Osteocyte (in vitro differentiated cells): ENCODE measurements at regions not wholly inside any gene's neighbourhood (a gene's known extent, or its start where the extent isn't known, plus 50 kb on each side); places are given as distances from the start of the nearest gene placed in this dataset.

Experiments used
- DNase-seq: peaks from one replicate; pipeline ENCODE4 v3.0.0; 2021; ENCODE audit warnings: mixed read lengths; ENCODE audit not compliant: unreplicated experiment; ENCODE audit errors: extremely low spot score
- H3K27ac Mint-ChIP-seq: one replicate; pipeline ENCODE4 v1.8.0; 2021; ENCODE audit warnings: mild to moderate bottlenecking, mixed read lengths; ENCODE audit not compliant: unreplicated experiment
- H3K27me3 Mint-ChIP-seq: one replicate; pipeline ENCODE4 v1.8.0; 2021; ENCODE audit warnings: mixed read lengths; ENCODE audit not compliant: unreplicated experiment
- H3K36me3 Mint-ChIP-seq: one replicate; pipeline ENCODE4 v1.8.0; 2021; ENCODE audit warnings: mixed read lengths; ENCODE audit not compliant: unreplicated experiment
- H3K4me1 Mint-ChIP-seq: one replicate; pipeline ENCODE4 v1.8.0; 2021; ENCODE audit warnings: mixed read lengths; ENCODE audit not compliant: unreplicated experiment
- H3K4me3 Mint-ChIP-seq: one replicate; pipeline ENCODE4 v1.8.0; 2021; ENCODE audit warnings: mild to moderate bottlenecking, moderate library complexity, mixed read lengths; ENCODE audit not compliant: unreplicated experiment
- H3K9me3 Mint-ChIP-seq: one replicate; pipeline ENCODE4 v1.8.0; 2021; ENCODE audit warnings: mixed read lengths; ENCODE audit not compliant: unreplicated experiment
- TF ChIP-seq, protein P1 (sequence below): fragments of 200-600 bp; sonication (generic); IDR thresholded peaks from 2 replicates; pipeline ENCODE4 v1.5.0; 2021; ENCODE audit warnings: antibody characterized with exemption, mild to moderate bottlenecking, moderate library complexity

DNA sequence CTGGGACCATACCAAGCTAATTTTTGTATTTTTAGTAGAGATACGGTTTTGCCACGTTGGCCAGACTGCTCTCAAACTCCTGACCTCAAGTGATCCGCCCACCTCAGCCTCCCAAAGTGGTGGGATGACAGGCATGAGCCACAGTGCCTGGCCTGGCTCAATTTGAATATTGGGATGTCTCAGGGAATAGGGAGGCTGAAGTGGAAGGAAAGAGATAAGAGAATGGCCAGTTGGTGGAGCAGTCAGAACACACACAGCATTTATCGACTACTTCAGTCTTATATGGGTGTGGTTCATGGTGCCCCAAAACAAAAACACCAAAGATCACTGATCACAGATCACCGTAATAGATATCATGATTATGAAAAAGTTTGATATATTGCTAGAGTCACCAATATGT is 144.4 kb downstream of the GMNC start:
- DNase-seq = no peak
- Mint-ChIP-seq H3K27ac (peak overlapping the region; percentile 95), H3K9me3 (peaks cover 5% of the 10 kb centered on the region), H3K4me3 (peak overlapping the region; percentile 58), H3K27me3 (no peaks in the 10 kb centered on the region), H3K4me1 (peaks cover 85% of the 10 kb centered on the region), H3K36me3 (peaks cover under 1% of the 10 kb centered on the region)
- TF ChIP-seq, protein P1, sequence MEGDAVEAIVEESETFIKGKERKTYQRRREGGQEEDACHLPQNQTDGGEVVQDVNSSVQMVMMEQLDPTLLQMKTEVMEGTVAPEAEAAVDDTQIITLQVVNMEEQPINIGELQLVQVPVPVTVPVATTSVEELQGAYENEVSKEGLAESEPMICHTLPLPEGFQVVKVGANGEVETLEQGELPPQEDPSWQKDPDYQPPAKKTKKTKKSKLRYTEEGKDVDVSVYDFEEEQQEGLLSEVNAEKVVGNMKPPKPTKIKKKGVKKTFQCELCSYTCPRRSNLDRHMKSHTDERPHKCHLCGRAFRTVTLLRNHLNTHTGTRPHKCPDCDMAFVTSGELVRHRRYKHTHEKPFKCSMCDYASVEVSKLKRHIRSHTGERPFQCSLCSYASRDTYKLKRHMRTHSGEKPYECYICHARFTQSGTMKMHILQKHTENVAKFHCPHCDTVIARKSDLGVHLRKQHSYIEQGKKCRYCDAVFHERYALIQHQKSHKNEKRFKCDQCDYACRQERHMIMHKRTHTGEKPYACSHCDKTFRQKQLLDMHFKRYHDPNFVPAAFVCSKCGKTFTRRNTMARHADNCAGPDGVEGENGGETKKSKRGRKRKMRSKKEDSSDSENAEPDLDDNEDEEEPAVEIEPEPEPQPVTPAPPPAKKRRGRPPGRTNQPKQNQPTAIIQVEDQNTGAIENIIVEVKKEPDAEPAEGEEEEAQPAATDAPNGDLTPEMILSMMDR = peak; percentile 53

GRCh38 chr3:190716961-190717360 is 145.5 kb downstream of the GMNC start:
- no peak for DNase-seq
- Mint-ChIP-seq H3K9me3 (peaks cover 4% of the 10 kb centered on the region), H3K27me3 (no peaks in the 10 kb centered on the region), H3K27ac (peak overlapping the region; percentile 95), H3K4me3 (no peak overlapping the region), H3K4me1 (peaks cover 83% of the 10 kb centered on the region), H3K36me3 (no peaks in the 10 kb centered on the region)
- TF ChIP-seq, protein P1 = no peak

GRCh38 chr3:190716211-190716610 is 146.3 kb downstream of the GMNC start:
- Mint-ChIP-seq H3K4me3 (no peak overlapping the region), H3K36me3 (no peaks in the 10 kb centered on the region), H3K27me3 (no peaks in the 10 kb centered on the region), H3K9me3 (peaks cover 4% of the 10 kb centered on the region), H3K27ac (peak overlapping the region; percentile 54), H3K4me1 (peaks cover 82% of the 10 kb centered on the region)
- TF ChIP-seq, protein P1 = no peak
- DNase-seq = no peak

DNA sequence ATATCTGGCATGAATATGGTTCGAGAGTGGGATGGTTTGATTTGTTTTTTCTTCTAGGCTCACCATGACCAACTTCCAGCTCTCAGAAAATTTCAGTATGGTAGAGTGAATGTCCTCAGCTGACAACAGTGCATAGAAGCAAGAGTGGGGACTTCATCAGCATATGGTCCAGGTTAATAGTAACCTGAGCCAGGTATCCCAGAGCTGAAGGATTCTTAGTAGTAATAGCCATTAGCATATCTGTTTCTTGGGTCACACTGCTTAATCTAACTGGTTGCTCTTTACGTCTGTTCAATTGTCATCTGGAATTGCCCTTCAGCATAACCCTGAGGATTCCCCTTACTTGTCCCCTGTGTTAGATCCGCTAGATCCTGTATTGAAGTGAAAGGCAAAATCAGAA is 151.8 kb downstream of the GMNC start:
- Mint-ChIP-seq H3K27me3 (no peaks in the 10 kb centered on the region), H3K9me3 (peaks cover 2% of the 10 kb centered on the region), H3K36me3 (no peaks in the 10 kb centered on the region), H3K4me1 (peaks cover 69% of the 10 kb centered on the region), H3K27ac (peak overlapping the region; percentile 62), H3K4me3 (no peak overlapping the region)
- TF ChIP-seq, protein P1 = no peak
- no peak for DNase-seq

DNA sequence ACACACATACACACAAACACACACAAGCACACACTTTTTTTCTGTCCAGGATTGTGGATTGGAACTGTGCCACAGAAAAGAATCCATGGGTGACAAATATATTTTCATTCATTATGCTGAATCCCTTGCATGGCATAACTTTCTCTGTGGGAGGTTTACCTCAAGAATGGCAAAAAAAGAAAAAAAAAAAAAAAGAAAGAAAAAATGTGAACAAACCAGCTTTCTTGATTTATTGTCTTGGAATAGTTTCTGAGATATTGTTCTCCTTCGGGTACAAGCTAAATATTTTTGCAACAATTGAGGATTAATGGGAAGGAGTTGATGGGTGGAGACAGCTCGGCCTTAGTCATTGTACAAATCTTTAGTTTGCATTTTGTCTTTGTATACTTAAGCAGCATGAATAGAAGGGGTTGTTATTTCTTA is 153.1 kb downstream of the GMNC start:
- Mint-ChIP-seq H3K27me3 (no peaks in the 10 kb centered on the region), H3K9me3 (no peaks in the 10 kb centered on the region), H3K4me3 (peak overlapping the region; percentile 4), H3K36me3 (no peaks in the 10 kb centered on the region), H3K27ac (peak overlapping the region; percentile 85), H3K4me1 (peaks cover 70% of the 10 kb centered on the region)
- no peak for DNase-seq
- TF ChIP-seq, protein P1 = no peak
